NOMO-1 treated with dmso at 0.1 percent for 144 hours (cell line): ENCODE measurements at regions not wholly inside any gene's neighbourhood (a gene's known extent, or its start where the extent isn't known, plus 50 kb on each side); places are given as distances from the start of the nearest gene placed in this dataset.

Source experiments
- DNase-seq: peaks from one replicate; lab custom pipeline; 2025; ENCODE audit not compliant: unreplicated experiment; lab: John Stamatoyannopoulos, UW

- DNase-seq, result no peak
Measured at GRCh38 chr12:40552868-40553267, 139.4 kb upstream of the CNTN1 start.

- no peak for DNase-seq
Measured at GRCh38 chr12:40557980-40558379, 134.3 kb upstream of the CNTN1 start.

- DNase-seq, result no peak
Measured at GRCh38 chr12:40559865-40560264, 132.4 kb upstream of the CNTN1 start.

GRCh38 chr12:40560848-40561247 is 131.4 kb upstream of the CNTN1 start:
- no peak for DNase-seq

GRCh38 chr12:40561395-40561966 is 130.8 kb upstream of the CNTN1 start:
- DNase-seq, result no peak

- no peak for DNase-seq
Measured at GRCh38 chr12:40565029-40565633, 127.1 kb upstream of the CNTN1 start.

GRCh38 chr12:40566271-40566670 is 126.0 kb upstream of the CNTN1 start:
- no peak for DNase-seq

GRCh38 chr12:40569626-40570179 is 122.5 kb upstream of the CNTN1 start:
- DNase-seq, result no peak

GRCh38 chr12:40573024-40573423 is 119.2 kb upstream of the CNTN1 start:
- DNase-seq, result no peak

- DNase-seq, result no peak
Measured at GRCh38 chr12:40575987-40576386, 116.3 kb upstream of the CNTN1 start.

GRCh38 chr12:40577834-40578233 is 114.4 kb upstream of the CNTN1 start:
- no peak for DNase-seq

GRCh38 chr12:40579687-40580086 is 112.6 kb upstream of the CNTN1 start:
- no peak for DNase-seq

GRCh38 chr12:40580346-40580745 is 111.9 kb upstream of the CNTN1 start:
- no peak for DNase-seq

- no peak for DNase-seq
Measured at GRCh38 chr12:40581889-40582288, 110.3 kb upstream of the CNTN1 start.

- no peak for DNase-seq
Measured at GRCh38 chr12:40583743-40584142, 108.5 kb upstream of the CNTN1 start.

- no peak for DNase-seq
Measured at GRCh38 chr12:40584763-40585162, 107.5 kb upstream of the CNTN1 start.

GRCh38 chr12:40586823-40587222 is 105.4 kb upstream of the CNTN1 start:
- no peak for DNase-seq

- no peak for DNase-seq
Measured at GRCh38 chr12:40587421-40587820, 104.8 kb upstream of the CNTN1 start.

- no peak for DNase-seq
Measured at GRCh38 chr12:40587970-40588369, 104.3 kb upstream of the CNTN1 start.

GRCh38 chr12:40597133-40597532 is 95.1 kb upstream of the CNTN1 start:
- no peak for DNase-seq

- DNase-seq, result no peak
Measured at GRCh38 chr12:40598073-40598472, 94.2 kb upstream of the CNTN1 start.

- DNase-seq, result no peak
Measured at GRCh38 chr12:40602562-40602961, 89.7 kb upstream of the CNTN1 start.

- DNase-seq, result peak; percentile 6
Measured at GRCh38 chr12:40614923-40615322, 77.3 kb upstream of the CNTN1 start.
